Mammary epithelial cell (primary cell): ENCODE measurements at regions not wholly inside any gene's neighbourhood (a gene's known extent, or its start where the extent isn't known, plus 50 kb on each side); places are given as distances from the start of the nearest gene placed in this dataset.

Source experiments
- EZH2 ChIP-seq: IDR thresholded peaks from 2 replicates; pipeline ENCODE4 v1.6.1; 2012; ENCODE audit warnings: low read length, inconsistent platforms, borderline replicate concordance
- TF ChIP-seq, protein P1 (sequence below), 2 donors: IDR thresholded peaks in 1 of 2; conservative IDR thresholded peaks in 1 of 2; 2 replicates each; pipeline ENCODE4 v1.5.1; 2011 to 2012; ENCODE audit warnings: inconsistent platforms in 2 of 2, low read length in 2 of 2, mild to moderate bottlenecking in 2 of 2, control low read depth in 1 of 2, low read depth in 1 of 2; ENCODE audit not compliant: insufficient read depth in 1 of 2; ENCODE audit errors: extremely low read depth in 1 of 2

DNA sequence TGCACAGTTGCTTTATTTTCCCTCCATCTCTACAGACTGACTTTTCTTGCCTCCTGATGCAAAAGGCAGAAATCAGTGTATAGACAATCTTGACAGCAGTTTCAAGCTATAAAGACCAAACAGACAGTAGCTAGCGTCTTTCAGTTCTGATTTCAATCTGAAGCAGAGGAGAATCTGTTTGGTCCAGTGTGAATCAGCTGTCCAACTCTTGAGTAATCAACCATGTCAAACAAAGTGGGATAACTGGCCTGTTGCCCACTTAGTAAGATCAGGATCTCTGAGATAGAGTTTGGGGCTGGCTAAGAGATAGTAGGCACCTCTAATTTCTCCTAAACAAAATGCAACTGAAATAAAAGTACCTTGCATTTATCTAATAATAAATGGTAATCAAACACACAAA, 797.4 kb upstream of the FBXO33 start:
- TF ChIP-seq, protein P1, sequence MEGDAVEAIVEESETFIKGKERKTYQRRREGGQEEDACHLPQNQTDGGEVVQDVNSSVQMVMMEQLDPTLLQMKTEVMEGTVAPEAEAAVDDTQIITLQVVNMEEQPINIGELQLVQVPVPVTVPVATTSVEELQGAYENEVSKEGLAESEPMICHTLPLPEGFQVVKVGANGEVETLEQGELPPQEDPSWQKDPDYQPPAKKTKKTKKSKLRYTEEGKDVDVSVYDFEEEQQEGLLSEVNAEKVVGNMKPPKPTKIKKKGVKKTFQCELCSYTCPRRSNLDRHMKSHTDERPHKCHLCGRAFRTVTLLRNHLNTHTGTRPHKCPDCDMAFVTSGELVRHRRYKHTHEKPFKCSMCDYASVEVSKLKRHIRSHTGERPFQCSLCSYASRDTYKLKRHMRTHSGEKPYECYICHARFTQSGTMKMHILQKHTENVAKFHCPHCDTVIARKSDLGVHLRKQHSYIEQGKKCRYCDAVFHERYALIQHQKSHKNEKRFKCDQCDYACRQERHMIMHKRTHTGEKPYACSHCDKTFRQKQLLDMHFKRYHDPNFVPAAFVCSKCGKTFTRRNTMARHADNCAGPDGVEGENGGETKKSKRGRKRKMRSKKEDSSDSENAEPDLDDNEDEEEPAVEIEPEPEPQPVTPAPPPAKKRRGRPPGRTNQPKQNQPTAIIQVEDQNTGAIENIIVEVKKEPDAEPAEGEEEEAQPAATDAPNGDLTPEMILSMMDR (conservative IDR thresholded peaks at IDR 0.05 in 1 of 2, IDR thresholded peaks at IDR 0.05 in 1 of 2; ENCODE audit: extremely low read depth in 1 of 2, insufficient read depth in 1 of 2, low read depth in 1 of 2, low read length in 2 of 2), result no peak
- no peak for TF ChIP-seq EZH2
